ACC112 (cell line): ENCODE measurements at regions not wholly inside any gene's neighbourhood (a gene's known extent, or its start where the extent isn't known, plus 50 kb on each side); places are given as distances from the start of the nearest gene placed in this dataset.
A peak's percentile ranks its signal among the peaks of the same experiment; 100 is the strongest.

Experiments used
- H2AFZ ChIP-seq: fragments of 200-600 bp; sonication (generic); one replicate; pipeline ENCODE4 v1.6.0; 2017; ENCODE audit warnings: antibody characterized with exemption, low read length; ENCODE audit not compliant: unreplicated experiment
- H3K27ac ChIP-seq: fragments of 200-600 bp; sonication (generic); 2 replicates; pipeline ENCODE4 v1.5.1; 2014; ENCODE audit warnings: low read depth, mild to moderate bottlenecking, antibody characterized with exemption, low read length, moderate library complexity
- H3K27me3 ChIP-seq: fragments of 200-600 bp; sonication (generic); 2 replicates; pipeline ENCODE4 v1.6.1; 2014; ENCODE audit warnings: mild to moderate bottlenecking, antibody characterized with exemption, low read length, moderate library complexity, mixed read lengths; ENCODE audit not compliant: insufficient read depth
- H3K36me3 ChIP-seq: fragments of 200-600 bp; sonication (generic); 2 replicates; pipeline ENCODE4 v1.6.1; 2016; ENCODE audit warnings: mild to moderate bottlenecking, antibody characterized with exemption, low read length, moderate library complexity, mixed read lengths; ENCODE audit not compliant: insufficient read depth
- H3K4me1 ChIP-seq: fragments of 200-600 bp; sonication (generic); one replicate; pipeline ENCODE4 v1.6.1; 2016; ENCODE audit warnings: low read length, mixed read lengths; ENCODE audit not compliant: insufficient read depth, unreplicated experiment, control insufficient read depth
- H3K4me3 ChIP-seq: fragments of 200-600 bp; sonication (generic); 2 replicates; pipeline ENCODE4 v1.5.1; 2014; ENCODE audit warnings: mild to moderate bottlenecking, low read depth, low read length
- H3K79me2 ChIP-seq: fragments of 200-600 bp; sonication (generic); one replicate; pipeline ENCODE4 v1.6.0; 2016; ENCODE audit warnings: low read length; ENCODE audit not compliant: control insufficient read depth, unreplicated experiment, insufficient read depth

DNA sequence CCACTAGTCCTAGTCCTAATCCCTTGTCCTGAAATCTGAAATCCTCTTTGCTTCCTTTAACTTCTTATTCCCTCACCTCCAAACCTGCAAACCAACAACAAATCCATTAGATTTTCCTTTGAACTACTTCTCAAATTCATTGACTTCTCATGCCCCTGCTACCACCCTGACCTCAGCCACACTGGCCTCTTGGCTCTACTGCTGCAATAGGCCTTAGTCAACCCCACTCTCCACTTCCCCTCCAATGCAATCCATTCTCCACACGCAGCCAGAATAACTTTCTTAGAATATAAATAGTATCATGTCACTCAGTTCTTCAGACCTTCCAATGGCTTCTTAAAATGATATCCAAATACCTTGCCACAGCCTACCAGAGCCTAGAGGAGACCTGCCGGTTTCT is 131.1 kb upstream of the GADL1 start:
- H3K79me2 ChIP-seq = no peaks in the 10 kb centered on the region
- H3K4me1 ChIP-seq = no peaks in the 10 kb centered on the region

DNA sequence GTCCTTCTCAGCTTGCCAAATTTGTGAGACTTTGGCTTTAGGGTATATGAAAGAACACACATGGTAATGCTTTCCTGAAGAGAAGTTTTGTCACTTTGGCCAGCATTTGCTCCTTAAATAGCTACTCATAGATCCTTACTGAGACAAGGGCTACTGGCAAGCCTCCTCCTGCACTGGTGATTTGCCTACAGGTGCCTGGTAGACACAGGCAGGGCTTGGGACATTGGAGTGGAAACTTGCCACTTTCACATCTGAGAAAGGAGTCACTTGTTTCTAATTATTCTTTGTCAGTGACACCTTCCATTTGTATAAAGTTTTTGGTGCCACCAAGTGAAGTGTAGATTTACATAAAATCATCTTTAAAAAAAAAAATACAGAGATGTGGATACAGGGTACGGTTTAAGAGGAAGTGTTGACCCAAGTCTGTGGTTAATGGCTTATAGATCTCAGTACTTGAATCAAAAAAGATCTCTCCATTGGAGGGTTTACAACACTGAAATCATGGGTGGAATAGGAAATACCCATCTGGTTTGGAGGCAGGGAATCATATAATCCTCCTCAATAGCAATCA is 132.8 kb upstream of the GADL1 start:
- no peaks in the 10 kb centered on the region for H3K79me2 ChIP-seq
- H2AFZ ChIP-seq = no peak overlapping the region
- no peak overlapping the region for H3K27ac ChIP-seq
- H3K4me1 ChIP-seq = no peaks in the 10 kb centered on the region
- no peaks in the 10 kb centered on the region for H3K27me3 ChIP-seq
- H3K36me3 ChIP-seq = no peaks in the 10 kb centered on the region
- no peak overlapping the region for H3K4me3 ChIP-seq

More for the DNA sequence above, 131.1 kb upstream of the GADL1 start:
- Histone ChIP-seq H3K36me3 (no peaks in the 10 kb centered on the region), H3K4me3 (no peak overlapping the region), H2AFZ (no peak overlapping the region), H3K27ac (no peak overlapping the region), H3K27me3 (no peaks in the 10 kb centered on the region)

- Histone ChIP-seq H3K27ac (no peak overlapping the region), H2AFZ (no peak overlapping the region), H3K4me3 (no peak overlapping the region), H3K4me1 (no peaks in the 10 kb centered on the region), H3K79me2 (no peaks in the 10 kb centered on the region), H3K36me3 (no peaks in the 10 kb centered on the region), H3K27me3 (no peaks in the 10 kb centered on the region)
These were observed 133.5 kb upstream of the GADL1 start for GRCh38 chr3:31027914-31028313.

DNA sequence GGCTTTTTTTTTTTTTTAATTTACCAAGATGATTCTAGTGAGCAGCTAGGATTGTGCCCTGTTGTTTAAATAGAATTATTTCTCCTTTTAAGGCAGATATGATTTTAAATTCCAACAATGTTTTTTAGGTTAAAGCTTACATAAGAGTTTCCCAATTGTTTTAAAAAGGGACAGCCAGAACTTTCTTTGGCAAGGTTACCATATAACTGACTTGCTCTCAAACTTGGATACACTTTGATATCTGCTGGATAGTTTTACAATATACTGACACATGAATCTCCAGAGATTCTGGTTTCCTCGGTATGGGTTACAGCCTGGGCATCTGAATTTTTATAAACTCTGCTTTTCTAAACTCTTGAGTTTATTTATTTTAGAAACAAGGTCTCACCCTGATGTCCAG is 134.3 kb upstream of the GADL1 start:
- Histone ChIP-seq H3K4me3 (no peak overlapping the region), H3K27ac (no peak overlapping the region), H2AFZ (no peak overlapping the region), H3K36me3 (no peaks in the 10 kb centered on the region), H3K27me3 (no peaks in the 10 kb centered on the region), H3K79me2 (no peaks in the 10 kb centered on the region), H3K4me1 (no peaks in the 10 kb centered on the region)

GRCh38 chr3:31029706-31030105 is 135.2 kb upstream of the GADL1 start:
- Histone ChIP-seq H2AFZ (no peak overlapping the region), H3K4me3 (no peak overlapping the region), H3K4me1 (no peaks in the 10 kb centered on the region), H3K79me2 (no peaks in the 10 kb centered on the region), H3K27me3 (no peaks in the 10 kb centered on the region), H3K36me3 (no peaks in the 10 kb centered on the region), H3K27ac (no peak overlapping the region)

GRCh38 chr3:31035681-31036080 is 141.2 kb upstream of the GADL1 start:
- Histone ChIP-seq H3K36me3 (no peaks in the 10 kb centered on the region), H2AFZ (no peak overlapping the region), H3K79me2 (no peaks in the 10 kb centered on the region), H3K27me3 (no peaks in the 10 kb centered on the region), H3K4me1 (no peaks in the 10 kb centered on the region), H3K4me3 (no peak overlapping the region), H3K27ac (no peak overlapping the region)

DNA sequence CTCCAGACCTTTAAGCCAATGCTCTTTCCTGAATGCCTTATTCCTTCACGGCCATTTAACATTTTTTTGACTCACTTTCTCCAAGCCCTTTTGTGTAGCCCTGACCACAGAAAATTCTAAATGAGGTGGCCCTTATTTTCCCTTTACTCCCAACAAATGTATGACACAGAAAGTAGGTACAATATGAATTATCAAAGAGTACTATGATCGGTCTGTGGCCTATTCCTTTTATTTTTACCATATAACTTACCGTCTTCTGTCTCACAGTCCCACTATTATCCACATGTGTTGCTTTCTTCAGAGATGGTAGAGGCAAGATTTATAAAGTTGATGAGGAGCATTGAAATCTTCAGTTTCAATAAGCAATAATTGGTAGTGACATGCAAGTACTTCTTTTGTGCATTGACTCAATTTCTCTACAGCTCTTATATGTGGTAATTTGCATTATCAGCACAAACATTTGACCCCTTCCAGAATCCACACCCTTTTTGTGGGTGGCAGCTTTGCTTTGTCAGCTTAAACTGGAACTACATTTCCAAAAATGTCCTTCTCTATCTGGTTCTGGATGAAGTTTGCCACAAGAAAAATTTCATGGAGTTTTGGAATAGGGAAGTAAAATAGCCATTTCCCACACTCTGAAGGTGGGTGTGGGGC is 143.8 kb upstream of the GADL1 start:
- no peaks in the 10 kb centered on the region for H3K79me2 ChIP-seq
- no peak overlapping the region for H3K27ac ChIP-seq
- no peaks in the 10 kb centered on the region for H3K36me3 ChIP-seq
- peaks cover 23% of the 10 kb centered on the region for H3K4me1 ChIP-seq
- no peak overlapping the region for H2AFZ ChIP-seq
- H3K27me3 ChIP-seq = no peaks in the 10 kb centered on the region
- H3K4me3 ChIP-seq = no peak overlapping the region

- H3K36me3 ChIP-seq = no peaks in the 10 kb centered on the region
- H3K79me2 ChIP-seq = no peaks in the 10 kb centered on the region
- H3K27me3 ChIP-seq = no peaks in the 10 kb centered on the region
- H3K4me1 ChIP-seq = peaks cover 31% of the 10 kb centered on the region
- H2AFZ ChIP-seq = no peak overlapping the region
- no peak overlapping the region for H3K27ac ChIP-seq
- no peak overlapping the region for H3K4me3 ChIP-seq
These were observed 144.7 kb upstream of the GADL1 start for GRCh38 chr3:31039145-31039544.

DNA sequence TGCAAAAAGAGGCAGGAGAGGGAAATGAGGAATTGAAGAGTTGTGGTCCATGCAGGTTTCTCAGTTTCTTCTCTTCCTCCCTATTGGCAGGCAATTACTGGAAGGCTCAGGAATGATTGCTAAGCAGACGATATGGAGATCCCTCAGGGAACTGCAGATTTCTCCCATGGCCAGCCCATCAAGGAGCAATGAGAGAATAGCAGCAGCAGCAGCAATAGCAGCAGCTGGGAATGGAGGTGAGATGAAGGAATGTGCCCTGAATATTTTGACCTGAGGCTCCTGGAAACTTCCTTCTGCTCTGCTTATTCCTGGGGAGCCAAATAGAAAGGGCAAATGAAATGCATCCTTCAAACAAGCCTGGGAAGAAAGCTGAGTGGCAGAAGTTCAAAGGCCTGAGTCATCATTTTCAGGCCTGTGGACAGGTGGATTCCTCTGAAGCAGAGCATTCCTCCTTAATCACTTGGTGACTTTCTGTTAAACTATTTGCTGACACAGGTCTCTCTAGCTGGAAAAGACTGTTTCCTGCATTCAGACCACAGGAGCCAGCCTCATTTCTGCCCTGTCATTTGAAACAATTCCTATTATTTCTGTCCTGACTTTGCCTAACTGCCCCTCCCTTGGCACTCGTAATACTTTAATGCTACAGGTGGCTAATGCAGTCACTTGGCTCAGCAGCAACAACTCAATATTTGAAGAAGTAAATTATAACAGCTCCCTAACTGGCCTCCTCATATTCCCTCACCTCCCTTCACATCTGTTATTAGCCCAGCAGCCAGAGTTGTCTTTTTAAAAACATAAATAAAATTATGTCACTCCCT is 146.9 kb upstream of the GADL1 start:
- Histone ChIP-seq H3K4me3 (no peak overlapping the region), H3K79me2 (no peaks in the 10 kb centered on the region), H3K27ac (no peak overlapping the region), H3K36me3 (no peaks in the 10 kb centered on the region), H3K27me3 (no peaks in the 10 kb centered on the region), H2AFZ (no peak overlapping the region), H3K4me1 (peaks cover 36% of the 10 kb centered on the region)

GRCh38 chr3:31043184-31043819 is 148.8 kb upstream of the GADL1 start:
- no peaks in the 10 kb centered on the region for H3K27me3 ChIP-seq
- H3K27ac ChIP-seq = peak overlapping the region; percentile 45
- H3K79me2 ChIP-seq = no peaks in the 10 kb centered on the region
- H3K4me3 ChIP-seq = no peak overlapping the region
- H3K36me3 ChIP-seq = no peaks in the 10 kb centered on the region
- H2AFZ ChIP-seq = peak overlapping the region; percentile 9
- peaks cover 36% of the 10 kb centered on the region for H3K4me1 ChIP-seq
